Liver (tissue), 3 donors: ENCODE measurements at regions not wholly inside any gene's neighbourhood (a gene's known extent, or its start where the extent isn't known, plus 50 kb on each side); places are given as distances from the start of the nearest gene placed in this dataset.

ENCODE experiments used
- CTCF ChIP-seq: fragments of 150-350 bp; IDR thresholded peaks from 2 replicates; pipeline ENCODE4 v1.5.1; 2017; ENCODE audit warnings: improper control_type of control experiment, low read depth, low read length; ENCODE audit not compliant: missing input control
- EGR1 ChIP-seq, 2 donors: IDR thresholded peaks; 2 replicates each; pipeline ENCODE4 v1.6.1; 2016 to 2018; ENCODE audit warnings: antibody characterized with exemption in 2 of 2, low read depth in 2 of 2
- JUND ChIP-seq, 2 donors: IDR thresholded peaks; 2 replicates each; pipeline ENCODE4 v1.6.1; 2016; ENCODE audit warnings: antibody characterized with exemption in 2 of 2
- MAX ChIP-seq: IDR thresholded peaks from 2 replicates; pipeline ENCODE4 v1.6.1; 2016; ENCODE audit warnings: antibody characterized with exemption
- RAD21 ChIP-seq, 2 donors: IDR thresholded peaks; 2 replicates each; pipeline ENCODE4 v1.6.1; 2016; ENCODE audit warnings: antibody characterized with exemption in 2 of 2, mild to moderate bottlenecking in 2 of 2
- YY1 ChIP-seq: IDR thresholded peaks from 2 replicates; pipeline ENCODE4 v1.6.1; 2016; ENCODE audit warnings: antibody characterized with exemption, mild to moderate bottlenecking
- ZBTB33 ChIP-seq: IDR thresholded peaks from 2 replicates; pipeline ENCODE4 v1.6.1; 2016; ENCODE audit warnings: antibody characterized with exemption
- donor health status: healthy.
- donor health status: healthy.

GRCh38 chr14:80004871-80005270 is 206.4 kb downstream of the DIO2 start:
- TF ChIP-seq CTCF (no peak), JUND (IDR thresholded peaks at IDR 0.05) (no peak), EGR1 (IDR thresholded peaks at IDR 0.05; ENCODE audit: low read depth in 2 of 2) (no peak), ZBTB33 (no peak), YY1 (no peak), RAD21 (IDR thresholded peaks at IDR 0.05) (no peak), MAX (no peak)
